A549 (cell line): ENCODE measurements at regions not wholly inside any gene's neighbourhood (a gene's known extent, or its start where the extent isn't known, plus 50 kb on each side); places are given as distances from the start of the nearest gene placed in this dataset.

Source experiments
- BHLHE40 ChIP-seq: IDR thresholded peaks from 2 replicates; pipeline ENCODE4 v1.6.1; 2012; ENCODE audit warnings: low read depth, low read length, inconsistent platforms
- CTCF ChIP-seq: fragments of >200 bp; sonication (Bioruptor Twin); formaldehyde crosslinking; IDR thresholded peaks from 3 replicates; pipeline ENCODE4 v1.5.1; 2016
- EHF ChIP-seq: fragments of 250-450 bp; sonication (Bioruptor Pico); IDR thresholded peaks from 2 replicates; pipeline ENCODE4 v1.5.0; 2020; ENCODE audit warnings: mild to moderate bottlenecking
- HDAC2 ChIP-seq: fragments of 200-600 bp; sonication (generic); IDR thresholded peaks from 2 replicates; pipeline ENCODE4 v1.6.1; 2016
- POLR2A ChIP-seq: IDR thresholded peaks from 2 replicates; pipeline ENCODE4 v1.6.1; 2012; ENCODE audit warnings: mild to moderate bottlenecking, low read length
- RAD21 ChIP-seq, 2 experiments: fragments of >200 bp in 1 of 2; sonication (Bioruptor Twin) in 1 of 2; formaldehyde crosslinking in 1 of 2; IDR thresholded peaks in 1 of 2; conservative IDR thresholded peaks in 1 of 2; 2 replicates in 1 of 2; 3 replicates in 1 of 2; pipeline ENCODE4 v1.6.1; 2012 to 2018; ENCODE audit warnings: inconsistent platforms in 1 of 2
- RNF2 ChIP-seq: fragments of 200-600 bp; sonication (generic); IDR thresholded peaks from 2 replicates; pipeline ENCODE4 v1.6.1; 2016; ENCODE audit warnings: low read depth, mild to moderate bottlenecking, antibody characterized with exemption, moderate library complexity, borderline replicate concordance

GRCh38 chr12:131577766-131578165 is 133.1 kb upstream of the SFSWAP start:
- no peak for TF ChIP-seq BHLHE40
- no peak for TF ChIP-seq RAD21 (conservative IDR thresholded peaks at IDR 0.05 in 1 of 2, IDR thresholded peaks at IDR 0.05 in 1 of 2)
- TF ChIP-seq CTCF, result no peak
- no peak for TF ChIP-seq HDAC2
- no peak for TF ChIP-seq EHF (CRISPR knock-in tag)
- no peak for TF ChIP-seq RNF2
- TF ChIP-seq POLR2A, result no peak
